NCI-H524 (cell line): ENCODE measurements at regions not wholly inside any gene's neighbourhood (a gene's known extent, or its start where the extent isn't known, plus 50 kb on each side); places are given as distances from the start of the nearest gene placed in this dataset.
"Not testable (repeated sequence)": the region's sequence is repeated elsewhere in the genome, so short reads cannot be mapped to it uniquely, and the experiment has no call there.

ENCODE experiments used
- DNase-seq, 2 experiments: peaks; one replicate each; lab custom pipeline; 2025; lab: John Stamatoyannopoulos, UW

DNA sequence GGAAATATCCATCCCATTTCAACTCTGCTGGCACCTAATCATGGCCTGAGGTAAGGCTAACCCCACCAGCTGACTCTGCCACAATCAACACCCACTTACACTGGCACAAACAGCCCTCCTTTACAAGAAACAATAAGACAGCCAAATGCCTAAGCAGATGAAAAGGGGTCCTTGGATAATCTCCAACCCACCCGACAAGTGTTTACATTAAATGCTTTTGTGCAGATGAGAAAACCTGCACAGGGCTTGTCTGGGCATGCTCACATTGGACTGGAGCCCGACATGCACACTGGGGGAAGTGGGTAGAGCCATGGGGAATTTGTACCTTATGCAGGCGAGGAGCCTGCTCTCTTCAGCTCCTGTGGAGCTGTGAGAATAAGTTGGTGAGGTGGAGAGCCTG lies 138.9 kb upstream of the ITM2A start:
- no peak for DNase-seq

DNA sequence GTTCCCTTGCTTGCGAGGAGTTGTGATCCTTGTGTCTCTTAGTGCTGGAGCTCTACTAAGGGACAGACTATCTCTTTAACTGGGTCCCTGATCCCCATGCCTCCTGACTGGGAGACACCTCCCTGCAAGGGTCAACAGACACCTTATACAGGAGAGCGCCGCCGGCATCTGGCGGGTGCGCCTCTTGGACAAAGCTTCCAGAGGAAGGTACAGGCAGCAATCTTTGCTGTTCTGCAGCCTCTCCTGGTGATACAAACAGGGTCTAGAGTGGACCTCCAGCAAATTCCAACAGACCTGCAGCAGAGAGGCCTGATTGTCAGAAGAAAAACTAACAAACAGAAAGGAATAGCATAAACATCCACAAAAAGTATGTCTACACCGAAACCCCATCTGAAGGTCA lies 115.6 kb upstream of the ITM2A start:
- no peak for DNase-seq

DNA sequence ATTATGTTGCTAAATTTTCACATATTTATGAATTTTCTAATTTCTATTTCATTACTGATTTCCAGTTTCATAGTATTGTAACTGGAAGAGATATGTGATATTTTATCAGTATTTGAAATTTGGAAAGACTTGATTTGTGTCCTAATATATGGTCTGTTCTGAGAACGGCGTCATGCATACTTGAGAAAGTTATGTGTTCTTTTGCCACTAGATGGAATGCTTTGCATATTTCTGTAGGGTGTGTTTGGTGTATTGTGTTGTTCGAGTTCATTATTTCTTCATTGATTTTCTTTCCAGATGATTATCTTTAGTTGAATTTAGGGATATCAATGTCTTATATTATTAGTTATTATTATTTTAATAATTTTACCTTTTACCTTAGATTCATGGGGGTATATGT lies 110.6 kb upstream of the ITM2A start:
- no peak for DNase-seq

- DNase-seq, result no peak
These were observed 99.5 kb upstream of the ITM2A start for GRCh38 chrX:79466636-79467035.

DNA sequence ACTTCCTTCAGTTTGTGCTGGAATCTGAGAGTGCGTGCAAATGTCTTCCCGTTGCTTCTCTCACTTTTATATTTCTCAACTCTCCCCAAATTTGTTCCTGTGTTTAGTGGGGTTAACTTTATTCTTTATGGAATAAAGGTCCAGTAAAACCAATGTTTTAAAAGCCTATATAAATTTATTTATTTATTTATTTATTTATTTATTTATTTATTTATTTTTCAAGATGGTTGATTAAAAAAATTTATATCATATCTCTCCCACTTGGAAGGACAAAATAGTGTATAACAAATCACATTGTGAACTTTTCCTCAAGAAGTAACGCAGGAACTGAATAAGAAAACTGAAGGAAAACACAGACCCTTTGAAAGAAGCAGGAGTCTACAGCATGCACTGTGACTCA lies 95.3 kb upstream of the ITM2A start:
- DNase-seq, result no peak

DNA sequence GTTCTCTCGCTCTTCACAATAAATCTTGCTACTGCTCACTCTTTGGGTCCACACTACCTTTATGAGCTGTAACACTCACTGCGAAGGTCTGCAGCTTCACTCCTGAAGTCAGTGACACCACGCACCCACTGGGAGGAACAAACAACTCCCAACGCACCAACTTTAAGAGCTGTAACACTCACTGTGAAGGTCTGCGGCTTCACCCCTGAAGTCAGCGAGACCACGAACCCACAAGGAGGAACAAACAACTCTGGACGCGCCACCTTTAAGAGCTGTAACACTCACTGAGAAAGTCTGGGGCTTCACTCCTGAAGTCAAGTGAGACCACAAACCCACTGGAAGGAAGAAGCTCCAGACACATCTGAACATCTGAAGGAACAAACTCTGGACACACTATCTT lies 89.5 kb upstream of the ITM2A start:
- DNase-seq, result not testable (repeated sequence)

DNA sequence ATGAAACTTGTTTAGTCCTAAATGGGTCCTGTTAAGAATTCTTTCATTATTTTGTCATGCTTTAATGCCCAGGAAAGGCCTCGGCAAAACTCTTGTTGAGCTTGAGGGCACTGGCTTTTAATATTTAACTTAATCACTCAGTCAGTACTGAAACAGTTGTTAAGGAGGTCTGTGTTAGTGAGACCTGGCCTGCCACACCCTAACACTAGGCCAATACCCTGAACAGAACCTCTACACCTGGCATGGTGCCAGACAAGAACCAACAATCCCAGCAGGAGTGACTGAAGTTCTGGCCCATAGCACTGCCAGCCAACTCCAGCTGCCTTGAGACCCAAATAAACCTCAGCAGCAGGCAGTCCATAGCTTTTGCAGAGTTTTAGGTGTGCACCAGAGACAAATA lies 85.7 kb upstream of the ITM2A start:
- DNase-seq, result no peak

- DNase-seq, result no peak
These were observed 77.6 kb upstream of the ITM2A start for GRCh38 chrX:79444694-79445210.

DNA sequence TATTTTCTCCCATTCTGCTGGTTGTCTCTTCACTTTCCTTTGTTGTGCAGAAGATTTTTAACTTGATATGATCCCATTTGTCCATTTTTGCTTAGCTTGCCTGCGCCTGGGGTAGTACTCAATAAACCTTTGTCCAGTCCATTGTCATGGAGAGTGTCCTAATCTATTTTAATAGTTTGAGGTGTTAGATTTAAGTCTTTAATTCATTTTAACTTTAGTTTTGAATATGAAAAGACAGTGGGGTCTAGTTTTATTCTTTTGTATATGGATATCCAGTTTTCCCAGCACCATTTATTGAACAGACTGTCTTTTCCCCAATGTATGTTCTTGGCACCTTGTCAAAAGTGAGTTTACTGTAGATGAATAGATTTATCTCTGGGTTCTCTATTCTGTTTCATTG lies 76.0 kb upstream of the ITM2A start:
- no peak for DNase-seq

GRCh38 chrX:79440336-79440735 lies 73.2 kb upstream of the ITM2A start:
- no peak for DNase-seq
